Kidney (tissue), 13 donors: ENCODE measurements at regions not wholly inside any gene's neighbourhood (a gene's known extent, or its start where the extent isn't known, plus 50 kb on each side); places are given as distances from the start of the nearest gene placed in this dataset.

Experiments used
- DNase-seq, 5 donors: peaks; one replicate each; pipeline ENCODE4 v3.0.0-alpha.2; 2013 to 2020
- FAIRE-seq: peaks from 2 replicates; lab custom pipeline; 2012; peaks lifted over from hg19 to GRCh38; lab: Jason Lieb, UNC
- H3K27ac ChIP-seq, 2 donors: one replicate each; pipeline ENCODE4 v1.7.0; 2013; ENCODE audit warnings: low read depth in 2 of 2, low read length in 2 of 2, inconsistent platforms in 1 of 2
- H3K27me3 ChIP-seq: one replicate; pipeline ENCODE4 v1.7.1; 2013; ENCODE audit warnings: low read length, inconsistent platforms; ENCODE audit not compliant: control insufficient read depth, insufficient read depth
- H3K36me3 ChIP-seq, 3 donors: one replicate each; pipeline versions ENCODE4 v1.7.0 to v1.7.1; 2013; ENCODE audit warnings: low read length in 3 of 3, control low read depth in 1 of 3, inconsistent platforms in 1 of 3; ENCODE audit not compliant: insufficient read depth in 3 of 3, control insufficient read depth in 2 of 3
- H3K4me1 ChIP-seq, 3 donors: one replicate each; pipeline versions ENCODE4 v1.7.0 to v1.7.1; 2013; ENCODE audit warnings: low read length in 3 of 3, inconsistent platforms in 1 of 3, low read depth in 1 of 3; ENCODE audit not compliant: control insufficient read depth in 2 of 3, insufficient read depth in 2 of 3
- H3K4me3 ChIP-seq, 3 donors: one replicate each; pipeline versions ENCODE4 v1.7.0 to v1.8.1; 2013; ENCODE audit warnings: low read length in 3 of 3, control low read depth in 1 of 3, inconsistent platforms in 1 of 3
- H3K9ac ChIP-seq, 3 donors: one replicate each; pipeline versions ENCODE4 v1.7.0 to v1.7.1; 2013; ENCODE audit warnings: low read length in 3 of 3, control low read depth in 1 of 3, inconsistent platforms in 1 of 3
- H3K9me3 ChIP-seq, 3 donors: one replicate each; pipeline versions ENCODE4 v1.7.0 to v1.7.1; 2013; ENCODE audit warnings: low read length in 3 of 3, control low read depth in 1 of 3, inconsistent platforms in 1 of 3; ENCODE audit not compliant: control insufficient read depth in 2 of 3, insufficient read depth in 1 of 3
- CTCF ChIP-seq: IDR thresholded peaks from 3 replicates; pipeline ENCODE4 v1.5.1; 2012; ENCODE audit warnings: mild to moderate bottlenecking, moderate library complexity, borderline replicate concordance; ENCODE audit not compliant: insufficient read depth; ENCODE audit errors: extremely low read depth
- intact Hi-C: fragments of 100-400 bp; cut with DNase I; formaldehyde crosslinking; loops from one replicate; pipeline ENCODE4 v1.11.1; 2022
- donor health status: control.
- donor health status: control.
- donor health status: control.
- donor health status: control.
- donor health status: control.
- donor health status: DM: yes; HTN: yes; CAD: no.
- donor health status: Normal renal cell carcinoma (clear cell type).

DNA sequence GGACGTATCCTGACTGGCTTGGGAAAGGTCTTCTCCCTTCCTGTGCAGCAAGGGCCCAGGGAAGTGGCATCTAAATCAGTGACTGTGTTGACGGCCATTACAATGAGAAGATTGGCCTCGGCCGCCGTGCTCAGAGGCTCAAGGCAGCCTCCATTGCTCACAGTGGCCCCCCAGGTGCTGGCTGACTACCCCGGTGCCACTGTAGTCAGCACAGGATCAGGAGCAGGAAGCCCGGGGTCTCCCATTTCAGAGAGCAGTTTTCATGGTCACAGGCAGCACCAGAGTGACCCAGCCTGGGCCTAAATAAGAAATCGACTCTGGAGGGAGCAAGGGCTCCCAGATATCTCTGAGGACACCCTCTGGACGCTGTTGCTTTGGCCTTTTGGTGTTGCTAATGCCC, 219.4 kb upstream of the ARL4C start:
- no peaks in the 10 kb centered on the region for H3K4me1 ChIP-seq
- no peaks in the 10 kb centered on the region for H3K9me3 ChIP-seq
- H3K27ac ChIP-seq: no peak overlapping the region
- DNase-seq (no peak), FAIRE-seq (no peak)
- TF ChIP-seq CTCF: no peak
- no peaks in the 10 kb centered on the region for H3K27me3 ChIP-seq
- H3K4me3 ChIP-seq: no peak overlapping the region
- no peak overlapping the region for H3K9ac ChIP-seq
- intact Hi-C loops: no loop called here
- no peaks in the 10 kb centered on the region for H3K36me3 ChIP-seq

GRCh38 chr2:234715671-234716250, 218.9 kb upstream of the ARL4C start:
- H3K4me1 ChIP-seq: no peaks in the 10 kb centered on the region
- H3K27me3 ChIP-seq: no peaks in the 10 kb centered on the region
- DNase-seq (no peak), FAIRE-seq (no peak)
- no peak overlapping the region for H3K27ac ChIP-seq
- no peak overlapping the region for H3K4me3 ChIP-seq
- TF ChIP-seq CTCF: no peak
- no peaks in the 10 kb centered on the region for H3K36me3 ChIP-seq
- intact Hi-C loops: no loop called here
- no peak overlapping the region for H3K9ac ChIP-seq
- no peaks in the 10 kb centered on the region for H3K9me3 ChIP-seq

GRCh38 chr2:234714711-234715110, 217.8 kb upstream of the ARL4C start:
- H3K9ac ChIP-seq: no peak overlapping the region
- no peak for TF ChIP-seq CTCF
- H3K4me3 ChIP-seq: no peak overlapping the region
- H3K9me3 ChIP-seq: no peaks in the 10 kb centered on the region
- H3K27ac ChIP-seq: no peak overlapping the region
- H3K4me1 ChIP-seq: no peaks in the 10 kb centered on the region
- intact Hi-C loops: no loop called here
- no peaks in the 10 kb centered on the region for H3K36me3 ChIP-seq
- no peaks in the 10 kb centered on the region for H3K27me3 ChIP-seq
- DNase-seq (no peak), FAIRE-seq (no peak)

- no peak overlapping the region for H3K9ac ChIP-seq
- no peaks in the 10 kb centered on the region for H3K9me3 ChIP-seq
- FAIRE-seq: no peak
Measured at GRCh38 chr2:234712421-234712935, 215.6 kb upstream of the ARL4C start.

More at GRCh38 chr2:234712421-234712935, 215.6 kb upstream of the ARL4C start:
- intact Hi-C loops: no loop called here
- H3K27ac ChIP-seq: no peak overlapping the region
- no peaks in the 10 kb centered on the region for H3K36me3 ChIP-seq
- DNase-seq: no peak
- H3K27me3 ChIP-seq: no peaks in the 10 kb centered on the region
- no peaks in the 10 kb centered on the region for H3K4me1 ChIP-seq
- no peak overlapping the region for H3K4me3 ChIP-seq
- TF ChIP-seq CTCF: no peak
